ENCODE measurements at regions not wholly inside any gene's neighbourhood (a gene's known extent, or its start where the extent isn't known, plus 50 kb on each side); places are given as distances from the start of the nearest gene placed in this dataset.

GRCh38 chr1:232223183-232223708 lies 406.7 kb downstream of the SIPA1L2 start:
- no peaks in the 10 kb centered on the region for H3K9me3 ChIP-seq (ENCODE audit: control insufficient read depth, low read length, poor library complexity, severe bottlenecking)
- Mint-ChIP-seq H3K27ac (no peak overlapping the region), H3K4me1 (peaks cover 13% of the 10 kb centered on the region), H3K36me3 (ENCODE audit: low read depth) (no peaks in the 10 kb centered on the region), H3K4me3 (no peak overlapping the region), H3K27me3 (no peaks in the 10 kb centered on the region)
- no peak for ATAC-seq
- DNase-seq, result no peak

- no peaks in the 10 kb centered on the region for H3K36me3 Mint-ChIP-seq (ENCODE audit: low read depth)
- DNase-seq (no peak), ATAC-seq (peak; percentile 59)
- H3K27me3 Mint-ChIP-seq, result no peaks in the 10 kb centered on the region
- H3K9me3 ChIP-seq (ENCODE audit: control insufficient read depth, low read length, poor library complexity, severe bottlenecking), result no peaks in the 10 kb centered on the region
- no peak overlapping the region for H3K4me3 Mint-ChIP-seq
- peaks cover 13% of the 10 kb centered on the region for H3K4me1 Mint-ChIP-seq
- H3K27ac Mint-ChIP-seq, result no peak overlapping the region
These were observed 407.3 kb downstream of the SIPA1L2 start for GRCh38 chr1:232222614-232223013.

- DNase-seq (no peak), ATAC-seq (no peak)
- no peaks in the 10 kb centered on the region for H3K9me3 ChIP-seq (ENCODE audit: control insufficient read depth, low read length, poor library complexity, severe bottlenecking)
- H3K27ac Mint-ChIP-seq, result no peak overlapping the region
- H3K27me3 Mint-ChIP-seq, result no peaks in the 10 kb centered on the region
- H3K36me3 Mint-ChIP-seq (ENCODE audit: low read depth), result no peaks in the 10 kb centered on the region
- no peak overlapping the region for H3K4me3 Mint-ChIP-seq
- H3K4me1 Mint-ChIP-seq, result peaks cover 15% of the 10 kb centered on the region
These were observed 408.0 kb downstream of the SIPA1L2 start for GRCh38 chr1:232221802-232222499.

- H3K36me3 Mint-ChIP-seq (ENCODE audit: low read depth), result no peaks in the 10 kb centered on the region
- no peak overlapping the region for H3K4me3 Mint-ChIP-seq
- DNase-seq, result no peak
- H3K27ac Mint-ChIP-seq, result no peak overlapping the region
- no peaks in the 10 kb centered on the region for H3K9me3 ChIP-seq (ENCODE audit: control insufficient read depth, low read length, poor library complexity, severe bottlenecking)
- no peaks in the 10 kb centered on the region for H3K27me3 Mint-ChIP-seq
- no peak for ATAC-seq
- peaks cover 4% of the 10 kb centered on the region for H3K4me1 Mint-ChIP-seq
These were observed 410.7 kb downstream of the SIPA1L2 start for GRCh38 chr1:232218955-232219865.

GRCh38 chr1:232213928-232214327 lies 416.0 kb downstream of the SIPA1L2 start:
- H3K36me3 Mint-ChIP-seq (ENCODE audit: low read depth), result no peaks in the 10 kb centered on the region
- H3K4me3 Mint-ChIP-seq, result no peak overlapping the region
- DNase-seq (no peak), ATAC-seq (no peak)
- H3K9me3 ChIP-seq (ENCODE audit: control insufficient read depth, low read length, poor library complexity, severe bottlenecking), result no peaks in the 10 kb centered on the region
- no peak overlapping the region for H3K27ac Mint-ChIP-seq
- H3K27me3 Mint-ChIP-seq, result peaks cover 5% of the 10 kb centered on the region
- H3K4me1 Mint-ChIP-seq, result peaks cover 2% of the 10 kb centered on the region

- no peak for DNase-seq
- Mint-ChIP-seq H3K27ac (no peak overlapping the region), H3K4me1 (no peaks in the 10 kb centered on the region), H3K27me3 (peaks cover 10% of the 10 kb centered on the region), H3K36me3 (ENCODE audit: low read depth) (no peaks in the 10 kb centered on the region), H3K4me3 (no peak overlapping the region)
- no peaks in the 10 kb centered on the region for H3K9me3 ChIP-seq (ENCODE audit: control insufficient read depth, low read length, poor library complexity, severe bottlenecking)
- no peak for ATAC-seq
These were observed 417.7 kb downstream of the SIPA1L2 start for GRCh38 chr1:232212253-232212652.

- DNase-seq (no peak), ATAC-seq (no peak)
- no peaks in the 10 kb centered on the region for H3K9me3 ChIP-seq (ENCODE audit: control insufficient read depth, low read length, poor library complexity, severe bottlenecking)
- H3K4me3 Mint-ChIP-seq, result no peak overlapping the region
- H3K27ac Mint-ChIP-seq, result no peak overlapping the region
- H3K27me3 Mint-ChIP-seq, result peaks cover 10% of the 10 kb centered on the region
- peaks cover 3% of the 10 kb centered on the region for H3K4me1 Mint-ChIP-seq
- H3K36me3 Mint-ChIP-seq (ENCODE audit: low read depth), result no peaks in the 10 kb centered on the region
These were observed 418.8 kb downstream of the SIPA1L2 start for GRCh38 chr1:232211149-232211548.

GRCh38 chr1:232209357-232209756 lies 420.6 kb downstream of the SIPA1L2 start:
- ATAC-seq, result no peak
- Mint-ChIP-seq H3K4me1 (peaks cover 3% of the 10 kb centered on the region), H3K27ac (no peak overlapping the region), H3K36me3 (ENCODE audit: low read depth) (no peaks in the 10 kb centered on the region), H3K4me3 (no peak overlapping the region), H3K27me3 (peaks cover 10% of the 10 kb centered on the region)
- no peak for DNase-seq
- H3K9me3 ChIP-seq (ENCODE audit: control insufficient read depth, low read length, poor library complexity, severe bottlenecking), result no peaks in the 10 kb centered on the region

GRCh38 chr1:232207073-232207866 lies 422.7 kb downstream of the SIPA1L2 start:
- Mint-ChIP-seq H3K4me3 (no peak overlapping the region), H3K36me3 (ENCODE audit: low read depth) (no peaks in the 10 kb centered on the region), H3K27ac (no peak overlapping the region), H3K4me1 (peaks cover 3% of the 10 kb centered on the region), H3K27me3 (peaks cover 10% of the 10 kb centered on the region)
- no peaks in the 10 kb centered on the region for H3K9me3 ChIP-seq (ENCODE audit: control insufficient read depth, low read length, poor library complexity, severe bottlenecking)
- ATAC-seq, result no peak
- DNase-seq, result no peak

- DNase-seq (no peak), ATAC-seq (no peak)
- Mint-ChIP-seq H3K36me3 (ENCODE audit: low read depth) (no peaks in the 10 kb centered on the region), H3K4me1 (peaks cover 3% of the 10 kb centered on the region), H3K27me3 (peaks cover 7% of the 10 kb centered on the region), H3K4me3 (no peak overlapping the region), H3K27ac (no peak overlapping the region)
- no peaks in the 10 kb centered on the region for H3K9me3 ChIP-seq (ENCODE audit: control insufficient read depth, low read length, poor library complexity, severe bottlenecking)
These were observed 425.7 kb downstream of the SIPA1L2 start for GRCh38 chr1:232204269-232204668.

GRCh38 chr1:232201024-232201423 lies 428.9 kb downstream of the SIPA1L2 start:
- H3K4me3 Mint-ChIP-seq, result no peak overlapping the region
- H3K27me3 Mint-ChIP-seq, result no peaks in the 10 kb centered on the region
- no peak for DNase-seq
- no peak overlapping the region for H3K27ac Mint-ChIP-seq
- no peaks in the 10 kb centered on the region for H3K9me3 ChIP-seq (ENCODE audit: control insufficient read depth, low read length, poor library complexity, severe bottlenecking)
- no peaks in the 10 kb centered on the region for H3K36me3 Mint-ChIP-seq (ENCODE audit: low read depth)
- no peak for ATAC-seq
- H3K4me1 Mint-ChIP-seq, result no peaks in the 10 kb centered on the region

GRCh38 chr1:232196042-232196441 lies 433.9 kb downstream of the SIPA1L2 start:
- no peaks in the 10 kb centered on the region for H3K9me3 ChIP-seq (ENCODE audit: control insufficient read depth, low read length, poor library complexity, severe bottlenecking)
- Mint-ChIP-seq H3K4me3 (no peak overlapping the region), H3K27me3 (no peaks in the 10 kb centered on the region), H3K36me3 (ENCODE audit: low read depth) (no peaks in the 10 kb centered on the region), H3K27ac (no peak overlapping the region), H3K4me1 (no peaks in the 10 kb centered on the region)
- DNase-seq (no peak), ATAC-seq (no peak)

- Mint-ChIP-seq H3K27me3 (peaks cover 13% of the 10 kb centered on the region), H3K27ac (no peak overlapping the region), H3K4me3 (no peak overlapping the region), H3K4me1 (no peaks in the 10 kb centered on the region), H3K36me3 (ENCODE audit: low read depth) (no peaks in the 10 kb centered on the region)
- H3K9me3 ChIP-seq (ENCODE audit: control insufficient read depth, low read length, poor library complexity, severe bottlenecking), result no peaks in the 10 kb centered on the region
- DNase-seq (no peak), ATAC-seq (no peak)
These were observed 435.5 kb downstream of the SIPA1L2 start for GRCh38 chr1:232194424-232194823.

Measured in T-helper 17 cell (primary cell).